Fibroblast of the conjunctiva (primary cell): ENCODE measurements at regions not wholly inside any gene's neighbourhood (a gene's known extent, or its start where the extent isn't known, plus 50 kb on each side); places are given as distances from the start of the nearest gene placed in this dataset.
"Not testable (repeated sequence)": the region's sequence is repeated elsewhere in the genome, so short reads cannot be mapped to it uniquely, and the experiment has no call there.

ENCODE experiments used
- DNase-seq: peaks from one replicate; pipeline ENCODE4 v3.0.0-alpha.2; 2010; ENCODE audit warnings: low read depth

- no peak for DNase-seq
These were observed 1454.0 kb upstream of the SEL1L start for GRCh38 chr14:82987502-82988124.

DNA sequence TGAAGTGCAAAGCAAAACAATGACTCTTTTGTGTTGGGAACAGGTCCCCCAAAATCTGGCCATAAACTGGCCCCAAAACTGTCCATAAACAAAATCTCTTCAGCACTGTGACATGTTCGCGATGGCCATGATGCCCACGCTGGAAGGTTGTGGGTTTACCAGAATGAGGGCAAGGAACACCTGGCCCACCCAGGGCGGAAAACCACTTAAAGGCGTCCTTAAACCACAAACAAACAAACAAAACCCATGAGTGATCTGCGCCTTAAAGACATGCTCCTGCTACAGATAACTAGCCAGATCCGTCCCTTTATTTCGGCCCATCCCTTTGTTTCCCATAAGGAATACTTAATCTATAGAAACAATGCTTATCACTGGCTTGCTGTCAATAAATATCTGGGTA is 1460.9 kb upstream of the SEL1L start:
- DNase-seq = not testable (repeated sequence)

DNA sequence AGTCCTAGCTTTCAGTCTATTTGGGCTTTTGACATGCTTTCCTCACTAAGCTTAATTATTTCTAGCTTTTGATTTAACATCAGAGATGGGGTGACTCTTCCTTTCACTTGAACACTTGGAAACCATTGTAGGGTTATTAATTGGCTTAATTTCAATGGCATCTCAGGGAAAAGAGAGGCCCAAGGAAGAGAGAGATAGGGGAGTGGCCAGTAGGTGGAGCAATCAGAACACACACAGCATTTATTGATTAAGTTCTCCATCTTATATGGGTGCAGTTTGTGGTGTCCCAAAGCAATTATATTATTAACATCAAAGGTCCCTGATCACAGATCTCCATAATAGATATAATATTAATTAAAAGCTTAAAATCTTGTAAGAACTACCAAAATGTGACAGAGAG is 1466.1 kb upstream of the SEL1L start:
- DNase-seq = no peak

DNA sequence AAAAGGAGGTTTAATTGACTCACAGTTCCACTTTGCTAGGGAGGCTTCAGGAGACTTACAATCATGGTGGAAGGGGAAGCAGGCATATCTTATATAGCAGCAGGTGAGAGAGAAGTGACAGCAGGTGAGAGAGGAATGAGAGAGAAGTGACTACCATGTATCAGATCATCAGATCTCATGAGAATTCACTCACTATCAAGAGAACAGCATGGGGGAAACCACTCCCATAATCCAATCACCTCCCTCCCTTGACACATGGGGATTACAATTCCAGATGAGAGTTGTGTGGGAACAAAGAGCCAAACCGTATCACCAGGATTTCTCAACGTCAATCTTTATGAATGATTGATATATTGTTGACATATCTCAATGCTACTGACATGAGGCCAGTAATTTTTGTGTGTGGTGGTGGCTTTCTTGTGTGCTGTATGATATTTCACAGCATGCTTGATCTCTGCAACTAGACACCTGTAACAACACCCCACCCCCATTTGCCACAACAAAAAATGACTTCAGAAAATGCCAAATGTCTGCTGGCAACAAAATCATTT is 1470.9 kb upstream of the SEL1L start:
- DNase-seq = no peak

GRCh38 chr14:83006121-83006670 is 1472.5 kb upstream of the SEL1L start:
- DNase-seq = no peak

- DNase-seq = not testable (repeated sequence)
These were observed 1473.4 kb upstream of the SEL1L start for GRCh38 chr14:83007052-83007451.

- no peak for DNase-seq
These were observed 1474.1 kb upstream of the SEL1L start for GRCh38 chr14:83007641-83008225.

DNA sequence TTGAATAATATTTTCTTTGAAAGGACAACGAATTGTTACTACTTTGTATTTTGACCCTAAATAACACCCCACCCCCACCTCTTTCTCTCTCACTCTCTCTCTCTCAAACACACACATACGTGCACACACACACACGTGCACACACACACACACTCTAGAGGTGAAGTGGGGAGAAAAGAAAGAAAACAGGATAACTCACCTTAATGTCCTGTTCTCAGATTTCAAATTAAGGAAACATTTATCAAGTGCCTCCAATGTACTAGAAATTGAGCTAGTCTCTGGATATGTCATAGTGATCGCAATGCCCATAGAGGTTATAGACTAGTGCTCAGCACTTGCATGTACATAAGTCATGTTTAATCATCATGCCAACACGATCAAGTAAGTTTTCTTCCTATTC is 1483.6 kb upstream of the SEL1L start:
- no peak for DNase-seq

DNA sequence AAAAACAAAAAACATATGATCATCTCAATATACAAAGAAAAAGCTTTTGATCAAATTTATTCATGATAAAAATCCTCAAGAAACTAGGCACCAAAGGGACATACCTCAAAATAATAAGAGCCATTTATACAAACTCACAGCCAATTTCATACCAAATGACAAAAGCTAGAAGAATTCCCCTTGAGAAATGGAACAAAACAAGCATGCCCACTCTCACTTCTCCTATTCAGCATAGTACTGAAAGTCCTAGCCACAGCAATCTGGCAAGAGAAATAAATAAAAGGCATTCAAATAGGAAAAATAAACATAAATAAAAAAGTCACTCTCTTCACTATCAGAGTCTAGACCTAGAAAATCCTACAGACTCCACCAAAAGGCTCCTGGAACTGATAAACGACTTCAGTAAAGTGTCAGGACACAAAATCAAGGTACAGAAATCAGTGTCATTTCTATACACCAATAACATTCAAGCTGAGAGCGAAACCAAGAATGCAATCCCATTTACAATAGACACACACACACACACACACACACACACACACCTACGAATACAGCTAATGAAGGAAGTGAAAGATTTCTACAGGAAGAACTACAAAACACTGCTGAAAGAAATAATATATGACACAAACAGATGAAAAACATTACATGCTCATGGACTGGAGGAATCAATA is 1486.2 kb upstream of the SEL1L start:
- DNase-seq = no peak

DNA sequence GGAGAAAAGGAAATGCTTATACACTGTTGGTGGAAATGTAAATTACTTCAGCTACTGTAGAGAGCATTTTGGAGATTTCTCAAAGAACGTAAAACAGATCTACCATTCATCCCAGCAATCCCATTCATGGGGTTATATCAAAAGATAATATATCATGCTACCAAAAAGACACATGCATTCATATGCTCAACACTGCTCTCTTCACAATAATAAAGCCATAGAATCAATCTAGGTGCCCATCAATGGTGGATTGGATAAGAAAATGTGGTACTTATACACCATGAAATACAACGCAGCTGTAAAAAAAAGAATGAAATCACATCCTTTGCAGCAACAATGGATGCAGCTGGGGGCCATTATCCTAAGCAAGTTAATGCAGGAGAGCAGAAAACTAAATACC is 1487.7 kb upstream of the SEL1L start:
- DNase-seq = no peak

DNA sequence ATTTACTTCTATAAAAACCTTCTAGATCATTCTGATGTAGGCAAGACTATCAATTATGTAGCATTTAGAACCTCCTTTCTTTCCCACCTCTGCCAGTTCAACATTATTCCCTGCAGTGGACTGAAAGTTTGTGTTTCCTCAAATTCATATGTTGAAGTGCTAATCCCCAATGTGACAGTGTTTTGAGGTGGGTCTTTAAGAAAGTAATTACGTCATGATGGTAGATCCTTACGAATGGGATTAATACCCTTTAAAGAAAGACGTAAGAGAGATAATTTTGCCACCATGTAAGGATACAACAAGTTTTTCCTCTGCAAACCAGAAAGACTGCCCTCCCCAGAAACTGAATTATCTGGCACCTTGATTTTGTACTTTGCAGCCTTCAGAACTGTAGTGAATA is 1489.7 kb upstream of the SEL1L start:
- no peak for DNase-seq

GRCh38 chr14:83041224-83041623 is 1507.6 kb upstream of the SEL1L start:
- DNase-seq = no peak

DNA sequence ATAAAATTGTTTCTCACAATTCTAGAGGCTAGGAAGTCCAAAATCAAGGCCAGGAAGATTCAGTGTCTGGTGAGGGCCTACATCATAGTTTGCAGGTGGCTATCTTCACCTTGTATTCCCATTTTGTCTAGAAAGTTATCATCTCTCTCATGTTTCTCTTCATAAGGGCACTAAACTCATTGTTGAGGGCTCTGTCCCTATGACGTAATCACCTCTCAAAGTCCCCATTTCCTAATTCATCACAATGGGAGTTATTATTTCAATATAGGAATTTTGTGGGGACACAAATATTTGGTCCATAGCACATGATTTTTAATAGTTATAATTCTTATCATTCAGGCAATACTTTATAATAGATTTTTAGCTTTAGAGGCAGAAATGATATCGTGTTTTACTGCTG is 1509.2 kb upstream of the SEL1L start:
- DNase-seq = no peak

DNA sequence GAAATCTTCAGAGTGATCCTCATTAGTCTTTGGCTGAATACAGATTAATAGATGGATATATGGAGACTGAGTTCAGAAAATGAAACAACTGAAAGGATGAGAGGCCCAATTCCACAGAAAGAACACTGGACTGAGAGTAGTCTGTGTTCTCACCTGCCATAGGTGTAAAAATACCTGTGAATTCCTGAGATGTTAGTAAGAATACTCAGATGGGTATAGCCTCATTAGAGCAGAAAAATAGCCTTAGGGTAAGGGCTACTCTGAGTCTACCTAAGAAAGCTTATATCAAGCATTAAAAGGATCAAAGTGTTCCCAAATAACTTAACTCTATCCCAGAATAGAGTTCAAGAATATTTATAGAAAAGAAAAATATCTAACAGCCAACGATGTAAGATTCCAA is 1510.3 kb upstream of the SEL1L start:
- no peak for DNase-seq

- no peak for DNase-seq
These were observed 1513.6 kb upstream of the SEL1L start for GRCh38 chr14:83047059-83047830.

DNA sequence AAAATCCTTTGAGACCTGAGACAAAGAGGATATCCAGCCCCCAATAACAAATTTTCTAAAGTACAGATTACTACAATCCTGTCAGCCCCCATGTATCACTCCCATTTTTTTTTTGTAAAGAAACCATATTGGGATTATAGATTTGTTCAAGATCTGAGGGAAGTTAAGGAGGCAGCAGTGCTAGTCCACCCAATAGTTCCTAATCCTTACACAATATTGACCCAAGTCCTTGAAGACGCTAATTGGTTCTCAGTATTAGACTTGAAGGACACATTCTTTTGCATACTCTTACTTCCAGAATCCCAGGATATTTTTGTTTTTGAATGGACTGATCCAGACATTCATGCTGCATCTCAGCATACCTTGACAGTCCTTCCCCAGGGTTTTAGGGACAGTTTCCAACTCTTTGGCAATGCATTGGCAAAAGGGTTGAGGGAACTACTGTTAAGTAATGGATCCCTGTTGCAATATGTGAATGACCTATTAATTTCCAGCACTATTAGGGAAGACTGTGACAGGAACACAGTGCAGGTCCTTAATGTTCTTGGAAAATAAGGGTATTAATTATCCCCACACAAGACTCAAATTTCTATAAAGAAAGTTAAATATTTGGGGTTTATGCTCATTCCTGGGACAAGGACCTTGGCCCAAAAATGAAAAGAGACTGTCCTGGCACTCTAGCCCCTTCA is 1519.5 kb upstream of the SEL1L start:
- no peak for DNase-seq

DNA sequence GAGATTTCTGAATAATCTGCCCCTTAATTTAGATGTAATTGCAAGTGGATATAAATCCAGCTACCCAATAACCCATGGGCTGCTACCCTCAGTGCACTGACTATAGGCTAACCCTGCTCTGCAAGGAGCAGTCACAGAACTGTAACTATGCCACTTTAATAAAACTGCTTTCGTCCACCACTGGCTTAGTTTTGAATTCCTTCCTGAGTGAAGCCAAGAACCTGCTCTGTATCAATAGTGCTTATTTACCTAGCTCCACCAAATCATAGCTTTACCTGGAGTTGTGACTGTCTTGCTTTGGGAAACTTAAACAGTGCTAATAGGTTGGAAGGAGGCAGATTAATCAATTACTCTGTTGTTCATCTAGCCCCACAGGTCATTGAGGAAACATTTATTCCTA is 1524.4 kb upstream of the SEL1L start:
- no peak for DNase-seq

DNA sequence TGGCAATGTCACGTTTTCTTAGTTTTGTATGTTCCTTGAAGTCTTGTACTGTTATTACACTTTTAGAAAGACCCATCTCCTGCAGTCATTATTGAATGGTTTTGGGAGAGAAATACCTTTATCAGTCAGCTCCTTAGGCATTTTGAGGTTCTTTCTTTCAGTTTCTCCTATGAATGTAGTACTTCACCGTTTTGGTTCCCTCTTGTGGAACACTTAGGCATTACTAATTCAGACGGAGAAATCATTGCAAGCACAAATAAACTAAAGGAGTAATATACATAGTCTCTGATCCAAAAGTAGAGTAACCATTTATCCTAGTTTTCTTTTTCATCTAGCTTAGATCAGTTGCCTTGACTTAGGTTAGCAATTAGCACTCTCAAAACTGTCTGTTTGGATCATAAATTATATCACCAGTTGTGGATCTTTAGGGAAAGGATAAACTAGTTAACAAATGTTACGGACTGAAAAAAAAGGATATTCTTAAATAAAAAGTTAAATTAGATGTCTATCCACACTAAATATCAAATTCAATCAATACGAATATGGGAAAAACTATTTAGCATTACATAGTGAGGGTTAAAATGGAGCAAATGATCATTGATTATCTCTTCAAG is 1538.3 kb upstream of the SEL1L start:
- no peak for DNase-seq

- DNase-seq = no peak
These were observed 1551.5 kb upstream of the SEL1L start for GRCh38 chr14:83085136-83085535.

DNA sequence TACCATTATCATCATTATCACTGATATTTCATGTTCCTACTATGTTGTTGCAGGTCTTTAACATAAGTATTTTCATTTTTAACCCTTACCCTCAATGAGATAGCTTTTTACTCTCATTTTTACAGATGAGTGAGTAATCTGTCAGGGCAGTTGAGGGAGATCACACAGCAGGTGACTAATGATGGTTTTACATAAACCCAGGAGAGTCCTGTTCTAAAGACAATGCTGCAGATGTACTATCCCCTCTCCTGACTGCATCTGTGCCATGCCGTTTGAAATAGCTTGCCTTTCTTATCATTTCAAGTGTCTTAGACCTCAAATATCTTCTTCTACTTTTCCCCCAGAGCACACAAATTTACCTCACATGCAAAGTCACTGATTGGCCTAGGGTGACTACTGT is 1552.1 kb upstream of the SEL1L start:
- DNase-seq = no peak
